GM19397 (cell line): ENCODE measurements at regions not wholly inside any gene's neighbourhood (a gene's known extent, or its start where the extent isn't known, plus 50 kb on each side); places are given as distances from the start of the nearest gene placed in this dataset.

Source experiments
- ATAC-seq: cut with Tn5 transposase; IDR thresholded peaks from one replicate; pipeline ENCODE4 v1.9.1; 2021; ENCODE audit warnings: mild to moderate bottlenecking, moderate library complexity; ENCODE audit not compliant: unreplicated experiment

DNA sequence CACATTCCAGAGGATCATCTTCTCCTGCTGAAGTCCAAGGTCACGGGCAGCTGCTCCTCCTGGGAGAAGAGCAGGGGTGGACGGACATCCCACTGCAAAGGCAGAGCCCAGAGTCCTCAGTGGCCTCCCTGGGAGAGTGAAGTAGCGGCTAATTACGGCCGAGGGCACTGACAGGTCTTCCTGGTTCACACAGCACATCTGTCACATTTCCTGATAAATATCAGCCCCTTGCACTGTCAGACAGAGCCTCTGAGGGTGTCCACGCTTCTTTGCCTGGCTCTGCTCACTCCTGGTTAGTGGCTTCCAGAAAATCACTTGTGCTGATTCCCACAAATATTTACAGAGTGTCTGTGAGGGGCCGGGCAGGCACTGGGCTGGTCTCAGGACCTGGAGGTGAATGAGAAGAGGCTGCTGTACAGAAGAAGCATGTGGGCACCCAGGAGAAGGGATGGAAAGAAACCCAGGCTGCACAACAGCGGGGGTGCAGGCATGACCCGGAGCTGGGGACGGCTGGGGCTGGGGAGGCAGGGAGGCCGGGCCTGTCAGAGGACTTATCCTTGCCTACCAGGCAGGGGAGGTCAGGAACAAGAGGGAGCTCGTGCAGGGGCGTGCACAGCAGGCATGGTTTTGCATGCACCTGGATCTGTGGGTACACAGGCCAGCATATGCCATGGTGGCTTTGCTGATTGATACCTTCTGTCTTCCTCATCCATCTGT lies 258.2 kb upstream of the TNRC6C start:
- no peak for ATAC-seq

DNA sequence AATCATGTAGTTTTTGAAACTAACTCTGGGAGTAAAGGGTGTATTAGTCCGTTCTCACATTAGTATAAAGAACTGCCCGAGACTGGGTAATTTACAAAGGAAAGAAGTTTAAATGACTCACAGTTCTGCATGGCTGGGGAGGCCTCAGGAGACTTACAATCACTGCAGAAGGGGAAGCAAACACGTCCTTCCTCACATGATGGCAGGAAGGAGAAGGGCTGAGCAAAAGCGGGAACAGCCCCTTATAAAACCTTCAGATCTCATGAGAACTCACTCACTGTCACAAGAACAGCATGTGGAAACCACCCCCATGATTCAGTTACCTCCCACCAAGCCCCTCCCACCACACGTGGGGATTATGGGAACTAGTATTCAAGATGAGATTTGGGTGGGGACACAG lies 256.5 kb upstream of the TNRC6C start:
- no peak for ATAC-seq

DNA sequence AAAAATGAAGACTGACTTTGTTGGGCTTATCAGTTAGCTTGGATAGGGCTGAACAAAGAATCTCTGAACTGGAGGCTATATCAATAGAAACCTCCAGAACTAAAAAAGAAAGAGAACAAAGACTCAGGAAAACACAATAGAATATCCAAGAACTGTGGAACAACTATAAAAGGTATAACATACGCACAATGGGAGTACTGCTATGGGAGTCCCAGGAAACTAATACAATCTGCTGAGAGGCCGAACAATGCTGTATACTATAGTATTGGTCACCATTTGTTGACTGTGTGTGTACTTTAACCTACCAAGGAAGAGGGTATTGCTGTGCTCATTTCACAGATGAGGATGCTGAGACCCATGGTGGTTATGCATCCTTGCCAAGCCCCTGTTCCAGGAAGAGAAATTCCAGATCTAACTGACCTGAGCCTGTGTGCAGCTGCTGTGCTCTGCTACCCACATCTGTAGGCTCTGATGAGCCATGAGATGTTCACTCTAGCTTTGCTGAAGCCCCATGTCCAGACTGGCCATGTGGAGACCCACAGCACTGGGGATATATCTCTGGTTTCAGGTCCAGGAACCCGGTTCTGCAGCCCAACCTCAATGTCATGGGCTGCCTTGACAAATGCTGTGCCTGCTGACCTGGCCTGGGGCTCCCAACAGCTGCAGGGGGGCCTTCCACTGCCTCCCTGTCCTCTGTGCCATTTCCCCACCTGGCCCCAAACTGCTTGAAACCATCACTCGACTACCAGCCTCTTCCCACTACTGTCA lies 254.3 kb upstream of the TNRC6C start:
- no peak for ATAC-seq

DNA sequence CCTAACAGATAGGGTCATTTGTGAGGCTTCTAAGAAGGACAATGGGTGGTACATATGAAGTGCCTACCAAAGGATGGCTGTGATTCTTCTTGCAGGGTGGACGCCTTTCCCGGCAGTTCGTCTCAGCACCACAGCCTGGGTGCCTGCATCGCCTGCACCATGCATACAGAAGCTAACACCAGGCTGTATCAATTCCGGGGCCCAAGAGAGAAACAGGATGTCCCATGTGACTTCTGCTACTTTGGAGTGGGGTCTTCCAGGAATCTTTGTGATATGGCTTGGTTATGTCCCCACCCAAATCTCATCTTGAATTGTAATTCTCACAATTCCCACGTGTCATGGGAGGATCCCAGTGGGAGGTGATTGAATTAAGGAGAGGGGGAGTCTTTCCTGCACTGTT lies 251.6 kb upstream of the TNRC6C start:
- ATAC-seq = no peak

DNA sequence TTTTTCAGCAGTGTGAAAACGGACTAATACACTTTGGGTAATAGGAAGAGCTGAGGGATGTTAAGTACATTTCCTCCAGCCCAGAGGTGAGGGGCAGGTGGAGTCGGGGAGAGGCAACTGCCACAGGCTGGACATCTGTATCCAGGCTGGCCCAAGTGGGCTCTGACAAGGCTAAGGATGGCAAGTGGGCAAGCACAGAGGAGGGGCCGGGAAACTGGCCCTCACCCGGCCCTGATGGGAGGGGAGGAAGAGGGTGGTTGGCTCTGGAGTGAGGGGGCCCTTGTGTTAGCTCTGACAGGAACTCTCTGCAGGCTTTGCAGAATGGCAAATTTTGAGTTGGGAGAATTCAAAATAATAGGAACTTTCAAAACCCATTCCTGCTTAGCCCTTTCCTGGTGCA lies 251.0 kb upstream of the TNRC6C start:
- ATAC-seq = no peak

DNA sequence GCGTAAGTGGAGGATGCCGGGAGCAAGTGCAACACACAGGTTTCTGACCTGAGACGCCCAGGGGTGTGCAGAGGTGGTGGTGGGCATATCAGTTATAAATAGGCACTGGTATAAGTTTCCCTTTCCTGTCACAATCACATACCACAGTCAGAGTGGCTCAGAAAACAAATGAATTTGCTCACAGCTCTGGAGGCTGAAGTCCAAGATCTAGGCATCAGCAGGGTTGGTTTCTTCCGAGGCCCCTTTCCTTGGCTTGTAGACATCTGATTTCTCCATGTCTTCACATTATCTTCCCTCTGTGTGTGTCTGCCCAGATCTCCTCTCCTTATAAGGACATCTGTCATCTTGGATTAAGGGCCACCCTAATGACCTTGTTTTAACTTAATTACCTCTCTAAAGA lies 250.5 kb upstream of the TNRC6C start:
- ATAC-seq = no peak

DNA sequence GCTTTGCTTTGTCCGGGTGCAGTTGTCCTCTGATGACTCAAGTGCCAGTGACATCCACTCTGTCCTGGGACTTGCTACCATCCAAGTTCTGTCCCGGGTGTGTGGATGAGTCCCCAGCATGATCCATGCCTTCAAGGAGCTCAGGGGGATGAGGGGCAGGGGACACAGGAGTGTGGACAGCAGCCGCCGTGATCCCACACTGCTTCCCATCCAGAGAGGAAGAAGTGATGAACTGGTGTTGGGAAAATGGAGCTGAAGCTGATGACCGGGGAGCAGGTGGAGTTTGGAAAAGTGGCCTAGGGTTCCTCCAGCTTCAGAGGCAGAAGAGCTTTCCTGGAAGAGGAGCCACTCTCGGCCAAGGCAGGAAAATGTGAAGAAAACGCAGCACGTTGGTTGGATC lies 249.6 kb upstream of the TNRC6C start:
- no peak for ATAC-seq

DNA sequence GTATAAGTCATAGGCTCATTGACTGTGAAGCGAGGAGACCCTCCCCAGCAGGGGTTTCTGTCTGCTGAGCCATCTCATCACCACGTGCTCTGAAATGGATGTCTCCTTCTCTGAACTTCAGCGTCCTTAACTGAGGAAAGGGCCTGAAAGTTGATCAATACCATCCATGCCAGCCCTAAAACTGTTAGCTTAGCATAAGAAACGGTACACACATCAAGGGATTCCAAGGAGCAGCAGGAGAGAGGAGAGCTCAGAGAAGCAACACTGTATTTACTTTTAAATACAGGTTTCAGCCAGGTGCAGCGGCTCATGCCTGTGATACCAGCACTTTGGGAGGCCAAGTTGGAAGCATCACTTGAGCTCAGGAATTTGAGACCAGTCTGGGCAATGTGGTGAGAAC lies 248.9 kb upstream of the TNRC6C start:
- ATAC-seq = no peak

DNA sequence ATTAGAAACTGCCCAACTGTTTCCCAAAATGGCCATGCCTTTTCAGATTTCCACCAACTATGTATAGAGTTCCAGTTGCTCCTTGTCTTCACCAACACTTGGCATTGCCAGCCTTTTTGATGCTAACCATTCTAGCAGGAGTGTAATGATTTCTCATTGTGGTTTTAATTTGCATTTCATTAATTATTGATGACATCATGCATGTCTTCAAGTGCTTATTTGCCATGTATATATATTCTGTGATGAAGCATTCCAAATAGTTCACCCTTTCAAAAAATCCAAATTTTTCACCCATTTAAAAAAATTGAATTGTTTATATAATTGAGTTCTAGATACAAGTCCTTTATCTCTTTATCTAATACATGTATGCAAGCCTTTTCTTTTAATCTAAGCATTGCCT lies 245.9 kb upstream of the TNRC6C start:
- ATAC-seq = no peak

DNA sequence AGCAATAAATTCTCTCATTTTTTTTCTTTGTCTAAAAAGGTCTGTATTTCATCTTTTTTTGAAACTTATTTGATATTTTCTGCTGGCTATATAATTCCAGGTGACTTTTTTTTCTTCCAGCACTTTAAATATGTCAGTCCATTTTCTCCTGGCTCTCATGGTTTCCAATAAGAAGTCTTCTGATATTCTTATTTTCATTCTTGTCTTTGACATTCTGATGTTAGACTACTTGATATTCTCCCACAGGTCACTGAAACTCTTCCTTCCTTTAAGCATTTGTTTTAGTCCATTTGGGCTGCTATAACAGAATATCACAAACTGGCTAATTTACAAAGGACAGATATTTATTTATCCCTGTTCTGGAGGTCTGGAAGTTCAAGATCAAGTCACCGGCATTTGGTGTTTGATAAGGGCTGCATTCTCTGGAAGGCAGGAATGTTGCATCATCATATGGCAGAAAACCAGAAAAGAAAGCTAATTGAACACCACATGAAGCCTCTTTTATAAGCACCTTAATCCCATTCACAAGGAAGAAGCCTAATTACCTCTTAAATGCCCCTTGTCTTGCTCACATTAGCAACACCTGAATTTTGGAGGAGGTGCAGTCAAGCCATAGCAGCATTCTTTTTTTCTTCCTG lies 242.1 kb upstream of the TNRC6C start:
- ATAC-seq = no peak

DNA sequence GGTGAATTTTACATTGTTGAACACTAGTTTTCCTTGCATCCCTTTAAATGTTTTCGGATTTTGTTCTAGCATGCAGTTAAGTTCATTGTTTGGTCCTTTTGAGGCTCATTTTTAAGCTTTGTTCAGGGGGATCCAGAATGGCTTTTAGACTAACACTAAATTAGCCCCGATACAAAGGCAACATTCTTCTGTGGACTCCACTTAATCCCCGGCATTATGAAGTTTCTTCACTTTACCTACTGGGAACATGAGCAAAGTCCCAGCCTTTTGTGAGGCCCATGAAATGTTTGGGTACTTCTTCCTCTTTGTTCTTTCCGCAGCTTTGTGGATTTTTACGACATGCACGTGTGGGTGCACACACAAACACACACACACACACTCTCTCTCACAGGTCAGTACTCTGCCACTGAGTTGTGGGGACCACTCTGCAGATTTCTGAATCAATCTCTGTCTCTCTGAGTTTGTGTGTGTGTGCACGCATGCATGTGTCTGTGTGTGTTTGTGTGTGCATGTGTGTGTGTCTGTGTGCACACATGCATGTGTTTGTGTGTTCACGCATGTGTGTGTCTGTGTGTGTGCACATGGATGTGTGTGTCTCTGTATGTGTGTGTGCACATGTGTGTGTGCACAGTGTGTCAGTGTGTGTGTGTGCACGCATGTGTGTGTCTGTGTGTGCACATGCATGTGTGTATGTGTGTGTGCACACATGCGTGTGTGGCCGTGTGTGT lies 240.4 kb upstream of the TNRC6C start:
- ATAC-seq = no peak

DNA sequence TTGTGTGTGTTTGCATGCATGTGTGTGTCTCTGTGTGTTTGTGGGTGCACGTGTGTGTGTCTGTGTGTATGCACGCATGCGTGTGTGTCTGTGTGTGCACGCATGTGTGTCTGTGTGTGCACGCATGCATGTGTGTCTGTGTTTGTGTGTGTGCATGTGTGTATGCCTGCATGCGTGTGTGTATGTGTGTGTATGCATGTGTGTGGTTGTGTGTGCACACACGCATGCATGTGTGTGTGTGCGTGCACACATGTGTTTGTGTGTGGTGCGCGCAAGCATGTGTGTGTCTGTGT lies 239.9 kb upstream of the TNRC6C start:
- no peak for ATAC-seq

DNA sequence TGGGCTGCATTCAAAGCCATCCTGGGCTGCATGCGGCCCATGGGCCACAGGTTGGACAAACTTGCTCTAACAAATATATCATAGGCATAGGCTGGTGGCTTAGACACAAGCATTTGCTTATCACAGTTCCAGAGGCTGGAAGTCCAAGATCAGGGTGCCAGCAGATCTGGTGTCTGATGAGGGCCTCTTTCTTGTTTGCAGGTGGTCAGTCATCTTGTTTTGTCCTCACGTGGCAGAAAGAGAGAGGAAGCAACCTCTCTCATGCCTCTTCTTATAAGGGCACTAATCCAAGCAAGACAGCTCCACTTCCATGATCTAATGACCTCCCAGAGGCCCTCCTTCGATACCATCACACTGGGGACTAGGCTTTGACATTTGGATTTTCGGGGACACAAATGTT lies 238.7 kb upstream of the TNRC6C start:
- no peak for ATAC-seq

DNA sequence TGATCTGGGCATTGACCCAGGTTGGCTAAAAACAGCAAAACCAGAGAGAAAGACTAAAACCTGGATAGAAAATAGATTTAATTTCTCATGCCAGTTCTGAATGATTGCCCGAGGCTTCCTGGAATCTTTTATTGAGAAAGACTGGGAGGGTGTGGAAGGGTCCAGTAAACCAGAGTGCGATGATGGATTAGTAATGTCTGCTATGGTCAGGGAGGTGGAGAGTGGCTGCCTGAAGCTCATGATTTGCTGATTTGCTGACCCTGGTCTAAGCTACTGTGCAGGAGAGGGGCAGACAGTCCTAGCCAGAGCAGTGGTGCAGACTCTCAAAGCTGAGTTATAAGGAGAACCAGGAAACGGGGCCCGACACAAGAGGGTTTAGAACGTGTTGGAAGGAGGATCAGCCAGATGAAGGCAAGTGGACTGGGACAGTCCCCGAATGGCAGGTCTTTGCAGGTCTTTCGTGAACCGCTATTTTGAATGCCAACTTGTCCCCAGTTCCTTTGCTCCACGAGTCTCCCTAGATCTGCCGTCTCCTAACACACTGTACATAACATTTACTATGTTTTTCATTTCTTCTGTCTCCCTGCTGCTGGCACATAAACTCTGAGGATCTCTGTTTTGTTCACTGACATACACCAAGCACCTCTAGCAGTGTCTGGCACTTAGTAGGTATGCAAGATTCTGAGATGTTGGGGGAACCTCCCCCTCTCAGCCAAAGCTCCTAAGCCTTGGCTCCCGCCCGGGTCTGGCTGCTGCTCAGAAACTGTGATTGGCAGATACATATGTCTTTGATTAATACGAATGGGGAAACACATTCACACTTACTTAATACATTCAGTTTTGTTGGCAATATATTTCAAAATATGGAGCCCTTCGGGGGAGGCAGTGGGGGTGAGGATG lies 237.3 kb upstream of the TNRC6C start:
- ATAC-seq = no peak

DNA sequence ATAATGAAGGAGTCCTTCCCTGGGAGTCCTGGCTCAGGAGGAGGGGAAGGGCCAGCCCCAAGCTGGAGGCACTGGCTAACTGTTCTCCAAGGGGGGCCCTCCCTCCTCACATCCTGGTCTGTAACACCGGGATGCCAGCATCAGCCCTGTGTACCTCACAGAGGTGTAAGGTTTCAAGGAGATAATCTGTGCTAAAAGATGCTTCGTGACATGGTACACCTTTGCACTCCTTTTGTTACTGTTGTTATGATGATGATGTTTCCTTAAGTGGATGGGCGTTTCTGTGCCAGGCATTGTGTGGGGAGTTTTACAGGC lies 236.7 kb upstream of the TNRC6C start:
- no peak for ATAC-seq

DNA sequence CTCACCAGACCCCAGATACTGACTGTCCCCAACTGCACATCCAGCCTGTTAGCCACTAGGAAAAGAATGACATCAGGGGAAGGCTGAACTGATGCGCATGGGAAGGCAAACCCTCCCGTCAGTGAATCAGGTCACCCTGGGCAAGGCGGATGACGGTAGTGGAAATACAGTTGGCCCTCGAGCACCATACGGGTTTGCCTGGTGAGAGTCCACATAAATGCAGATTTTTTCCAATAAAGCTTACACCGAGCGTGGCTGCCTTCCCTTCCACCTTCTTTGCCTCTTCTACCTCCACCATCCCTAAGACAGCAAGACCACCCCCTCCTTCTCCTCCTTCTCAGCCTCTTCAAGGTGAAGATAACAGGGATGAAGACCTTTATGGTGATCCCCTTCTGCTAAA lies 236.1 kb upstream of the TNRC6C start:
- no peak for ATAC-seq

DNA sequence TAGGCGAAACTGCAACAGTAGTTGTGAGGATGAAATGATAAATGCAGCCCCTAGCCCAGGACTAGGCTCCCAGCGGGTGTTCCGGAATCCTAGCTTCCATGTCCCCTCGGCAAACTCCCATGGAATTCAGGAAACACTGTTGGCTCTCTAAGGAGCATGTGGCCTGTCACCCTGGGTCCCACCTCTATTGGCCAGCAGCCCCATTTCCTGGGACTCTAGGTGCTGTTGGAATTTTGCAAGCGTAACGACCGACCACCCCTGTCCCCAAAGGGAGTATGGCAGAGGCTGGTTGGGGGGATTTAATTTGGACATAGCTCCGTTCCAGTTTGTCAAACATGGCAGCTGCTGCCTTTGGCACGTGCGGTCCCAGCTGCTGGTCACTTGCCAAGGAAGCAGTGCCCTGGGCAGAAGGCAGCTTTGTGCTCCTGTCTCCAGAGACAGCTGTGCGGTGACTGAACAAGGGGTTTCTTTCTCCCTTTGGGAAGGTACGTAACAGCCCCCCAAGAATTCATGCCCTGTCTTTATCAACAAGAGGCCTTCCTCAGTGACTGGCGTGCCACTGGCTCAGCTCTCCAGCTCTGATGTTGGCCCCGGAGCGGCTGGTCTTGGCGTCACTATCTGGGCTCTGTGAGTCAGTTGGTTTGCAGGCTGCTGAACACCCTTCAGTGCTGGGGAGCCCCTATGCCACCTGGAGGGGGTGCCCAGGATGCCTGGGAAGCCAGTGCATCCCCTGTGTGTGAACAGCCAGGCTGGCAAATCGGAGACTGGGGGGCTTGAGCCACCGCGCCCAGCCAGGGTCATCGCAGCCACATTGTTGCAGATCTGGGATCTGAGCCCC lies 235.2 kb upstream of the TNRC6C start:
- no peak for ATAC-seq

DNA sequence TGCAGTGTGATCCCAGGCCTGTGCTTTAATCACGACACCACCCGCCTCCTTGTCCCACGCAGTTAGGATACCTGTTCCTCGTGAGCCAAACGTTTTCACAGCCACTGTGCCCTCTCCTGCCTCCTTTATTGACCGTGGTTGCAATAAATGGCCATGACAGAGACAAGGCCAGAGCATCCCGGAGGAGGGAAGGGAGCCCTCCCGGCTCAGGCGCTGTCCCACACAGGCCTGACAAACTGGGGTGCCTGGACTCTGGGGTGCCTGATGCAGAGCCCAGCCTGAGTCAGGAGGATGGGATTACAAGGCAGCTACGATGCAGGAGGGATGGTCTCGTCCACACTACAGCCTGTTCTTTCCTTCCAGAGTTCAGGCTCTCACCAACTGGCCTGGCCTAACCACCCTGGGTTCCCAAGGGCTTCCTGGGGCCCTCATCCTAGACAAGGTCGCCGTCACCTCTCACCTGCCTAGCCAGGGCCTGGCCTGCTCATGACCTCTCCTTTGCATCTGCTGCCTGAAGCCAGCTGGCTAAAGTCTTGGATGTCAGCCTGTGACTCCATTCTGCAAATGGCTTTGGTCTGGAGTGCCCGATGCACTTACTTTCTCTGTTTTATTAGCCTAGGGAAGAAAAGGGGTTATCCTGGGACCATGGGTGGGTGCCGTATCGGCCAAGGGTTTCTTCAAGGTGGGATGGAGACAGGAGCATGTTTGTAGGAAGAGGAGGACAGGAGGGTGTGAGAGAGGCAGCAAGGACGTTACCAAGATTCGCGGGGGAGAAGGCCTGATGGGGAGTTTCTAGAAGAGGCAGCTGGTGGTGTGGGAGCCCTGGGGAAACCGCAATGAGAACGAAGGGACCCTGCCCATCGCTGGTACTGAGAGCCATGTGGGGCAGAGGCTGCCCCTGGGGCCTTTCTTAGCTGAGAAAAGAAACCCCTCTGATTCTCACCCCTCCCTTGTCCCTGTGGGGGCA lies 234.3 kb upstream of the TNRC6C start:
- no peak for ATAC-seq
